ENCODE measurements at regions not wholly inside any gene's neighbourhood (a gene's known extent, or its start where the extent isn't known, plus 50 kb on each side); places are given as distances from the start of the nearest gene placed in this dataset.

DNA sequence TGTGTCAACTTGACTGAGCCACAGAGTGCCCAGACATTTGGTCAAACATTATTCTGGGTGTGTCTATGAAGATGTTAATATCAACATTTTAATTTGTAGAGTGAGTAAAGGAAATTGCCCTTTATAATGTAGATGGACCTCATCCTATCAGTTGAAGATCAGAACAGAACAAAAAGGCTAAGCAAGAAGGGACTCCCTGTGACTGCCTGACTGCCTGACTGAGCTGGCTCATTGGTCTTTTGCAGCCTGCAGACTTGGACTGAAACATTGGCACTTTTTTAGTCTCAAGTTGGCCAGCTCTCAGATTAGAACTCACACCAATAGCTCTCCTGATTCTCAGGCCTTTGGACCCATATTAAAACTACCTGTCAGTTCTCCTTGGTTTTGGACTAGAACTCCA, 600.4 kb upstream of the SLITRK6 start:
- no peak overlapping the region for H3K4me3 ChIP-seq
- H3K9me3 ChIP-seq, result no peaks in the 10 kb centered on the region
- no peak overlapping the region for H3K27ac ChIP-seq
- H3K27me3 ChIP-seq, result no peaks in the 10 kb centered on the region
- H3K36me3 ChIP-seq, result no peaks in the 10 kb centered on the region
- DNase-seq, result no peak
- no peaks in the 10 kb centered on the region for H3K4me1 ChIP-seq
- no peak for TF ChIP-seq POLR2A (IDR thresholded peaks at IDR 0.05)
- TF ChIP-seq, protein P1, sequence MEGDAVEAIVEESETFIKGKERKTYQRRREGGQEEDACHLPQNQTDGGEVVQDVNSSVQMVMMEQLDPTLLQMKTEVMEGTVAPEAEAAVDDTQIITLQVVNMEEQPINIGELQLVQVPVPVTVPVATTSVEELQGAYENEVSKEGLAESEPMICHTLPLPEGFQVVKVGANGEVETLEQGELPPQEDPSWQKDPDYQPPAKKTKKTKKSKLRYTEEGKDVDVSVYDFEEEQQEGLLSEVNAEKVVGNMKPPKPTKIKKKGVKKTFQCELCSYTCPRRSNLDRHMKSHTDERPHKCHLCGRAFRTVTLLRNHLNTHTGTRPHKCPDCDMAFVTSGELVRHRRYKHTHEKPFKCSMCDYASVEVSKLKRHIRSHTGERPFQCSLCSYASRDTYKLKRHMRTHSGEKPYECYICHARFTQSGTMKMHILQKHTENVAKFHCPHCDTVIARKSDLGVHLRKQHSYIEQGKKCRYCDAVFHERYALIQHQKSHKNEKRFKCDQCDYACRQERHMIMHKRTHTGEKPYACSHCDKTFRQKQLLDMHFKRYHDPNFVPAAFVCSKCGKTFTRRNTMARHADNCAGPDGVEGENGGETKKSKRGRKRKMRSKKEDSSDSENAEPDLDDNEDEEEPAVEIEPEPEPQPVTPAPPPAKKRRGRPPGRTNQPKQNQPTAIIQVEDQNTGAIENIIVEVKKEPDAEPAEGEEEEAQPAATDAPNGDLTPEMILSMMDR (IDR thresholded peaks at IDR 0.05), result no peak

DNA sequence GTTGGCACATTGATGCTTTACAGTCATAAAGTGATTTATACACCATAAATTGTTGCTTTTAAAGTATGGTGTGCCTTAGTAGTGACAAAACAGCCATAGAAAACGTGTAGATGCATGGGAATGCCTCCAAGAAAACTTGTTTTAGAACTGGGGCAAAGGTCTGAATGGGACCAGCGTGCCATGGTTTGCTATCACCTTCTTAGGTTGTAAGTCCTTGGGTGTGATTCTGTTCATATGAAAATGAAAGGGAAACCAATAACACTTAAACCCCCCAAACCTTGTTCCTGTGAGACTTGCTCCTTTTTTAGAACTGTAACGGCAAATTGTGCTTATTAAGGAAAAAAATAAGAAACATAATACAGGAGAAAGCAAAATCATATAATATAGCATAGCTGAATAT, 603.3 kb upstream of the SLITRK6 start:
- Histone ChIP-seq H3K27ac (no peak overlapping the region), H3K4me1 (no peaks in the 10 kb centered on the region), H3K4me3 (no peak overlapping the region), H3K36me3 (no peaks in the 10 kb centered on the region), H3K27me3 (no peaks in the 10 kb centered on the region), H3K9me3 (no peaks in the 10 kb centered on the region)
- DNase-seq, result no peak
- no peak for TF ChIP-seq POLR2A (IDR thresholded peaks at IDR 0.05)
- TF ChIP-seq, protein P1 (IDR thresholded peaks at IDR 0.05), result no peak

DNA sequence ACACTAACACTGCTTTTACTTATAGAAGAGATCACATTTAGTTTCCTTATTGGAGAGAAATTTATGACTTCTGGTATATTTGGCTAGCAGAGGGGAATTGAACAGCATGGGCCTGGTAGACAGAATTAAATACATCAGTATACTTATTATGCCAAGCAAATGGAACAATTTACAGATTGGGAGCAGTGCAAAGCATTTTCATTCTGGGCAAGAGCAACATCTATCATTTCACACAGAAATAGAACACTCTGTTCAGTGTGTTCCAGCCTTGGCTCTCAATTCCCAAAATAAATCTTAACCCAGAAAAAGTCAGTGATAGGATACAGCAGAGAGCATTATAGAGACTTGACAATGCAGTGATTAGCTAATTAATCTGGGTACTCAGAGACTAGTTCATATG, 604.0 kb upstream of the SLITRK6 start:
- Histone ChIP-seq H3K9me3 (no peaks in the 10 kb centered on the region), H3K4me3 (no peak overlapping the region), H3K27ac (no peak overlapping the region), H3K27me3 (no peaks in the 10 kb centered on the region), H3K4me1 (no peaks in the 10 kb centered on the region), H3K36me3 (no peaks in the 10 kb centered on the region)
- TF ChIP-seq, protein P1 (IDR thresholded peaks at IDR 0.05), result no peak
- no peak for TF ChIP-seq POLR2A (IDR thresholded peaks at IDR 0.05)
- no peak for DNase-seq

DNA sequence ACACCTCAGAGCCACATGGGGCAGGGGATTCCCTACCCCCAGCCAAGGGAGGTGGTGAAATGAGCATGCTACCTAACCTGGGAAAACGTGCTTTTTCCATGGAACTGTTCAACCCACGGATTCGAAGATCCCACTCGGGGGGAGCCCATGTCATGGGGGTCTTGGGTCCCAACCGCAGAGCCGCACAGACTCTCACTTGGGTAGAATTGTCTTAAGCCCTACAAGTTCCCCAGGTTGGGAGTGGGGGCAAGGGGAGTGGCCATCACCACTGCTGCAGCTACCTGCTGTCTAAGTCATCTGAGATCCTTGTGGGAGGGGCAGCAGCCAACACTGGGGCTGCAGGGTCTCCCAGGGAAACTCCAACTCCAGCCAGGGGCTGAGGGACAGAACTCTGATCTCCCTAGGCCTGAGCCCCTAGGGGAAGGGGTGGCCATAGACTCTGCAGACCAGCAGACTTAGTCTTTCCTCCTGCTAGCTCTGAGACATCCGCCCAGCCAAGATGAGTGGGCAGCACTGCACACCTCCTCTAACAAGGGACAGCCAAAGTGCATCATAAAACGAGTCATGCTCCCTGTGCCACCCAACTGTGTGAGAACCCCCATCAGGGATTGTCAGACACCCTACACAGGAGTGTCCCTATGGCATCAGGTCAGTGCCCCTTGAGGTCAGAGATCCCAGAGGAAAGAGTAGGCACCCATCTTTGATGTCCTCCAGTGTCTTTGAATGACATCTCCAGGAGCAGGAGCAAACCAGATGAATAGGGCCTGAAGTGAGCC, 610.4 kb upstream of the SLITRK6 start:
- Histone ChIP-seq H3K9me3 (peaks cover 0 to 3% (median 0%) of the 10 kb centered on the region in 4 donors), H3K27me3 (no peaks in the 10 kb centered on the region), H3K4me1 (no peaks in the 10 kb centered on the region), H3K4me3 (no peak overlapping the region), H3K27ac (no peak overlapping the region), H3K36me3 (no peaks in the 10 kb centered on the region)
- TF ChIP-seq, protein P1 (IDR thresholded peaks at IDR 0.05), result no peak
- no peak for TF ChIP-seq POLR2A (IDR thresholded peaks at IDR 0.05)
- DNase-seq, result no peak

DNA sequence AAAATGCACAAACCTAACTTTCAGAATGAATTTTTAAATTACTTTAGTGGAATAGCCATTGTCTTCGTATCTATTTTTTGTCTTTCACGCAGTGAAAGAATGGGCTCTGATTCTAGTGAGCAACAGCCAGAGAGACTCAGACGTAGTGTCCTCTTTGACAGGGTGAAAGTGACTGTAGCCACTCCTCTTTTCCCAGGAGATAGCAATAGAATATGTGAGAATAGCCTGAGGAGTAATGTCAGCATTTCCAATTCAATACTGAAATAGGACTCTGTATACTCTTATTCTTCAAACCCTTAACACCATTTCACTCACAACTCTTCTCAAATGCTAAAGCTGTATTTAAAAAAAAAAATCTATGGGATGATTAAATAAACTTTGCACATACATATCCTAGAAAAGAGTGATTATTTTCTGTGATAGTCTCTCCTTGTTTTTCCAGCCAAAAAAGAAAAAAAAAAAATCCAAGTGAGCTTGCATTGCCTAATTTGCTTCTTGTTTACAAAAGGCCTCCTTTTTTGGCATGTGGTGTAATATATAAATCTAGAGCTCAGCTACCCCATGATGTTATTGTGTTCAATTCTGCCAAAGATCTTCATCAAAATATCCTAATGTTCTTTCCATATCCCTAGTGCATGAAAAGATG, 626.1 kb upstream of the SLITRK6 start:
- Histone ChIP-seq H3K27me3 (no peaks in the 10 kb centered on the region), H3K4me3 (no peak overlapping the region), H3K9me3 (no peaks in the 10 kb centered on the region), H3K36me3 (no peaks in the 10 kb centered on the region), H3K27ac (no peak overlapping the region), H3K4me1 (no peaks in the 10 kb centered on the region)
- no peak for DNase-seq
- TF ChIP-seq POLR2A (IDR thresholded peaks at IDR 0.05), result no peak
- TF ChIP-seq, protein P1 (IDR thresholded peaks at IDR 0.05), result no peak
